K562 (cell line): ENCODE measurements at regions not wholly inside any gene's neighbourhood (a gene's known extent, or its start where the extent isn't known, plus 50 kb on each side); places are given as distances from the start of the nearest gene placed in this dataset.

Experiments used
- ATAC-seq: fragments of 200-7000 bp; cut with Tn5 transposase; 3 replicates; pipeline ENCODE4 v1.9.1; 2020; ENCODE audit warnings: moderate library complexity
- BruUV-seq: library from RNA; stranded (reverse); fragments of 400-500 nt; replicated peaks from 2 replicates; lab custom pipeline; 2021; lab: Mats Ljungman, UMichigan
- CTCF ChIA-PET: fragments of 300-600 bp; formaldehyde crosslinking; extraction: SDS; loops from one replicate; lab custom pipeline; 2021; ENCODE audit warnings: low intra/inter-chr PET ratio; lab: Yijun Ruan, JAX
- POLR2A ChIA-PET: fragments of 300-600, 350-650 bp; sonication (Branson Sonifier 250); formaldehyde crosslinking; extraction: SDS; loops from one replicate; lab custom pipeline; 2021; ENCODE audit warnings: antibody characterized with exemption, inconsistent platforms; lab: Yijun Ruan, JAX
- DNase-seq, 4 experiments: peaks; one replicate each; pipeline versions ENCODE4 v3.0.0 to v3.0.0-alpha.2; 2011 to 2018; ENCODE audit warnings: low spot score in 3 of 4, mixed read lengths in 3 of 4; ENCODE audit errors: extremely low read depth in 1 of 4
- FAIRE-seq: peaks from 2 replicates; lab custom pipeline; 2011; peaks lifted over from hg19 to GRCh38; lab: Jason Lieb, UNC
- H2AFZ ChIP-seq: 2 replicates; pipeline ENCODE4 v1.6.0; 2011; ENCODE audit warnings: low read depth, low read length, control low read depth, inconsistent platforms
- H3K27ac ChIP-seq: fragments of 200-600 bp; 3 replicates; pipeline ENCODE4 v1.8.0; 2011; ENCODE audit warnings: low read depth, mild to moderate bottlenecking, control low read depth, inconsistent platforms, low read length, moderate library complexity, mixed read lengths; ENCODE audit errors: extremely low read depth
- H3K27me3 ChIP-seq, 2 experiments: fragments of 300-600 bp in 1 of 2; 2 replicates in 1 of 2; 3 replicates in 1 of 2; pipeline versions ENCODE4 v1.6.0 to v1.8.0; 2011; ENCODE audit warnings: inconsistent platforms in 2 of 2, low read length in 2 of 2, mild to moderate bottlenecking in 1 of 2, mixed read lengths in 1 of 2, moderate library complexity in 1 of 2; ENCODE audit not compliant: control insufficient read depth in 2 of 2, insufficient read depth in 2 of 2
- H3K36me3 ChIP-seq: fragments of 300-600 bp; 3 replicates; pipeline ENCODE4 v1.8.0; 2011; ENCODE audit warnings: mild to moderate bottlenecking, low read length, inconsistent platforms; ENCODE audit not compliant: control insufficient read depth, insufficient read depth
- H3K4me1 ChIP-seq, 2 experiments: fragments of 200-600 bp in 1 of 2; replicated peaks in 1 of 2; 2 replicates in 1 of 2; 3 replicates in 1 of 2; pipeline versions ENCODE4 v1.5.1 to v1.8.0; 2011; ENCODE audit warnings: inconsistent platforms in 2 of 2, low read length in 2 of 2, mild to moderate bottlenecking in 1 of 2, mixed read lengths in 1 of 2, moderate library complexity in 1 of 2; ENCODE audit not compliant: control insufficient read depth in 2 of 2, insufficient read depth in 2 of 2
- H3K4me2 ChIP-seq: 2 replicates; pipeline ENCODE4 v1.6.1; 2011; ENCODE audit warnings: low read length, control low read depth, inconsistent platforms, mixed read lengths; ENCODE audit not compliant: insufficient read depth
- H3K4me3 ChIP-seq: fragments of 200-600 bp; sonication (generic), shearing (Covaris generic); 2 replicates; pipeline ENCODE4 v1.5.1; 2016; ENCODE audit warnings: control low read depth, inconsistent platforms
- H3K79me2 ChIP-seq: fragments of 200-600 bp; 3 replicates; pipeline ENCODE4 v1.8.0; 2011; ENCODE audit warnings: low read length, inconsistent platforms; ENCODE audit not compliant: control insufficient read depth, insufficient read depth
- H3K9ac ChIP-seq, 2 experiments: 2 replicates each; pipeline versions ENCODE4 v1.6.0 to v1.6.1; 2011; ENCODE audit warnings: low read depth in 2 of 2, low read length in 2 of 2, control low read depth in 1 of 2, inconsistent platforms in 1 of 2, mild to moderate bottlenecking in 1 of 2, mixed read lengths in 1 of 2; ENCODE audit not compliant: insufficient read depth in 1 of 2
- H3K9me1 ChIP-seq: one replicate; pipeline ENCODE4 v1.6.0; 2011; ENCODE audit warnings: inconsistent platforms, mild to moderate bottlenecking, low read length, moderate library complexity; ENCODE audit not compliant: control insufficient read depth, insufficient read depth
- H3K9me3 ChIP-seq: replicated peaks from 2 replicates; pipeline ENCODE4 v1.5.1; 2011; ENCODE audit warnings: low read depth, low read length, inconsistent platforms; ENCODE audit not compliant: control insufficient read depth, insufficient read depth
- H4K20me1 ChIP-seq: replicated peaks from 2 replicates; pipeline ENCODE4 v1.6.1; 2011; ENCODE audit warnings: low read length, inconsistent platforms, mixed read lengths; ENCODE audit not compliant: control insufficient read depth, insufficient read depth
- ARHGAP35 ChIP-seq: fragments of 450-650 bp; IDR thresholded peaks from 2 replicates; pipeline ENCODE4 v1.6.1; 2018; ENCODE audit not compliant: partially characterized antibody
- CHCHD3 ChIP-seq: fragments of 250-450 bp; sonication (Bioruptor Pico); IDR thresholded peaks from 2 replicates; pipeline ENCODE4 v2.1.2; 2022; ENCODE audit warnings: mild to moderate bottlenecking
- DIDO1 ChIP-seq: fragments of 450-650 bp; IDR thresholded peaks from 2 replicates; pipeline ENCODE4 v1.6.1; 2016; ENCODE audit warnings: low read depth, missing biosample characterization, missing genetic modification characterization
- FOXJ2 ChIP-seq: fragments of 200-800 bp; sonication (Bioruptor generic); IDR thresholded peaks from 2 replicates; pipeline ENCODE4 v1.6.1; 2016; ENCODE audit warnings: missing genetic modification characterization, missing compliant biosample characterization
- HMG20B ChIP-seq: fragments of 250-450 bp; sonication (Bioruptor Pico); IDR thresholded peaks from 2 replicates; pipeline ENCODE4 v1.5.0; 2021; ENCODE audit warnings: mild to moderate bottlenecking
- HMGN3 ChIP-seq: IDR thresholded peaks from 2 replicates; pipeline ENCODE4 v1.6.1; 2011; ENCODE audit warnings: borderline replicate concordance, low read depth, mild to moderate bottlenecking, mixed read lengths, low read length; ENCODE audit not compliant: insufficient read length; ENCODE audit errors: extremely low read depth
- ILF3 ChIP-seq: fragments of 450-650 bp; IDR thresholded peaks from 2 replicates; pipeline ENCODE4 v1.6.1; 2018; ENCODE audit warnings: antibody characterized with exemption, mild to moderate bottlenecking, moderate library complexity, borderline replicate concordance
- MTA2 ChIP-seq: fragments of 450-650 bp; IDR thresholded peaks from 2 replicates; pipeline ENCODE4 v1.6.1; 2016; ENCODE audit warnings: low read depth
- POLR3A ChIP-seq: IDR thresholded peaks from 2 replicates; pipeline ENCODE4 v1.6.1; 2011; ENCODE audit warnings: borderline replicate concordance, mild to moderate bottlenecking, moderate library complexity; ENCODE audit not compliant: insufficient read length, insufficient read depth; ENCODE audit errors: extremely low read depth
- SMAD1 ChIP-seq: fragments of 150-350 bp; IDR thresholded peaks from 2 replicates; pipeline ENCODE4 v1.6.1; 2014; ENCODE audit warnings: low read length, low read depth; ENCODE audit not compliant: partially characterized antibody
- SREBF2 ChIP-seq: sonication (generic); formaldehyde crosslinking; IDR thresholded peaks from 2 replicates; pipeline ENCODE4 v1.4.0; 2020; ENCODE audit warnings: mild to moderate bottlenecking, missing genetic modification reagents
- ZKSCAN3 ChIP-seq: fragments of 250-450 bp; sonication (Bioruptor Pico); IDR thresholded peaks from 2 replicates; pipeline ENCODE4 v1.4.0; 2020
- ZNF23 ChIP-seq: fragments of 250-450 bp; sonication (Bioruptor Pico); IDR thresholded peaks from 2 replicates; pipeline ENCODE4 v1.4.0; 2020; ENCODE audit warnings: mild to moderate bottlenecking
- ZNF76 ChIP-seq: fragments of 250-450 bp; sonication (Bioruptor Pico); IDR thresholded peaks from 2 replicates; pipeline ENCODE4 v1.4.0; 2020; ENCODE audit warnings: mild to moderate bottlenecking, moderate library complexity, borderline replicate concordance
- ZNF79 ChIP-seq: fragments of 250-450 bp; sonication (Bioruptor Pico); IDR thresholded peaks from 2 replicates; pipeline ENCODE4 v1.4.0; 2020; ENCODE audit warnings: low read depth, mild to moderate bottlenecking, moderate library complexity
- in situ Hi-C: fragments of 300-500 bp; cut with MboI; formaldehyde crosslinking; loops from 4 replicates; pipeline ENCODE4 v1.15.0; 2018; ENCODE audit warnings: inconsistent platforms, mixed read lengths
- intact Hi-C: fragments of 100-400 bp; cut with micrococcal nuclease; formaldehyde crosslinking; loops from 2 replicates; pipeline ENCODE4 v1.14.2; 2022
- TF ChIP-seq, protein P1 (sequence below): sonication (generic); formaldehyde crosslinking; IDR thresholded peaks from 2 replicates; pipeline ENCODE4 v1.8.0; 2022; ENCODE audit warnings: missing genetic modification reagents, mild to moderate bottlenecking, moderate library complexity, borderline replicate concordance
- TF ChIP-seq, protein P2 (sequence below): fragments of 250-450 bp; sonication (Bioruptor Pico); IDR thresholded peaks from 2 replicates; pipeline ENCODE4 v1.8.0; 2022; ENCODE audit warnings: moderate library complexity, mild to moderate bottlenecking, inconsistent platforms
- TF ChIP-seq, protein P3 (sequence below): IDR thresholded peaks from 2 replicates; pipeline ENCODE4 v1.6.1; 2016; ENCODE audit warnings: missing genetic modification characterization, missing compliant biosample characterization

DNA sequence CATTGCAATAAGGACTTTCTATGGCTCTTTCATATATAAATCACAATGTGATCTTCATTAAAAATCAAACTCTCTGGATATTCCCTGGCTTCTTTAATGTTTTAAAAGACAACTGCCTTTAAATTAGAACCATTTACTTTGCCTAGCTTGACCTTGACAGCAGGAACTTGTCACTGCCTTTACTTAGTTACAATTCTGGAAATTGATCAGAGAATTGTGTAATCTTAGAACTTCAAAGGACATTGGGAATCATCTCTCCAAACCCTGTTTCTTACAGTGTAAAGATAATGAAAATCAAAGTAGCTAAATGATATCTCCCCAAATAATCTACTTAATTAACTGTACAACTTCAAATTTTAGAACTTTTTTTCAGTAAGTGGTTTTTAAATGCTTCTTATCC, 517.6 kb upstream of the CCDC179 start:
- H3K4me3 ChIP-seq, result no peak overlapping the region
- in situ Hi-C loops (no loop called here), intact Hi-C loops (no loop called here)
- BruUV-seq, result no TSS peak
- no peak for FAIRE-seq
- H3K9ac ChIP-seq, result no peak overlapping the region
- H3K27ac ChIP-seq, result no peak overlapping the region
- no peaks in the 10 kb centered on the region for H3K4me1 ChIP-seq
- H3K9me3 ChIP-seq, result no peaks in the 10 kb centered on the region; the same call in 1 of the 2 replicates
- DNase-seq, result no peak
- TF ChIP-seq ILF3, result no peak
- TF ChIP-seq HMGN3, result no peak
- TF ChIP-seq SMAD1, result no peak
- no peak for TF ChIP-seq ZNF76 (CRISPR knock-in tag)
- TF ChIP-seq, protein P1, sequence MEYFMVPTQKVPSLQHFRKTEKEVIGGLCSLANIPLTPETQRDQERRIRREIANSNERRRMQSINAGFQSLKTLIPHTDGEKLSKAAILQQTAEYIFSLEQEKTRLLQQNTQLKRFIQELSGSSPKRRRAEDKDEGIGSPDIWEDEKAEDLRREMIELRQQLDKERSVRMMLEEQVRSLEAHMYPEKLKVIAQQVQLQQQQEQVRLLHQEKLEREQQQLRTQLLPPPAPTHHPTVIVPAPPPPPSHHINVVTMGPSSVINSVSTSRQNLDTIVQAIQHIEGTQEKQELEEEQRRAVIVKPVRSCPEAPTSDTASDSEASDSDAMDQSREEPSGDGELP (CRISPR knock-in tag), result no peak
- no peak for TF ChIP-seq SREBF2
- TF ChIP-seq HMG20B, result no peak
- TF ChIP-seq, protein P2, sequence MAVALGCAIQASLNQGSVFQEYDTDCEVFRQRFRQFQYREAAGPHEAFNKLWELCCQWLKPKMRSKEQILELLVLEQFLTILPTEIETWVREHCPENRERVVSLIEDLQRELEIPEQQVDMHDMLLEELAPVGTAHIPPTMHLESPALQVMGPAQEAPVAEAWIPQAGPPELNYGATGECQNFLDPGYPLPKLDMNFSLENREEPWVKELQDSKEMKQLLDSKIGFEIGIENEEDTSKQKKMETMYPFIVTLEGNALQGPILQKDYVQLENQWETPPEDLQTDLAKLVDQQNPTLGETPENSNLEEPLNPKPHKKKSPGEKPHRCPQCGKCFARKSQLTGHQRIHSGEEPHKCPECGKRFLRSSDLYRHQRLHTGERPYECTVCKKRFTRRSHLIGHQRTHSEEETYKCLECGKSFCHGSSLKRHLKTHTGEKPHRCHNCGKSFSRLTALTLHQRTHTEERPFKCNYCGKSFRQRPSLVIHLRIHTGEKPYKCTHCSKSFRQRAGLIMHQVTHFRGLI (CRISPR knock-in tag), result no peak
- TF ChIP-seq ARHGAP35, result no peak
- no peak for TF ChIP-seq CHCHD3 (CRISPR knock-in tag)
- no peak for TF ChIP-seq MTA2
- TF ChIP-seq ZNF23 (CRISPR knock-in tag), result no peak
- TF ChIP-seq DIDO1 (tag), result no peak
- TF ChIP-seq ZNF79 (CRISPR knock-in tag), result no peak
- no peak for TF ChIP-seq ZKSCAN3 (CRISPR knock-in tag)
- no peak for TF ChIP-seq FOXJ2 (tag)
- TF ChIP-seq POLR3A, result no peak
- TF ChIP-seq, protein P3, sequence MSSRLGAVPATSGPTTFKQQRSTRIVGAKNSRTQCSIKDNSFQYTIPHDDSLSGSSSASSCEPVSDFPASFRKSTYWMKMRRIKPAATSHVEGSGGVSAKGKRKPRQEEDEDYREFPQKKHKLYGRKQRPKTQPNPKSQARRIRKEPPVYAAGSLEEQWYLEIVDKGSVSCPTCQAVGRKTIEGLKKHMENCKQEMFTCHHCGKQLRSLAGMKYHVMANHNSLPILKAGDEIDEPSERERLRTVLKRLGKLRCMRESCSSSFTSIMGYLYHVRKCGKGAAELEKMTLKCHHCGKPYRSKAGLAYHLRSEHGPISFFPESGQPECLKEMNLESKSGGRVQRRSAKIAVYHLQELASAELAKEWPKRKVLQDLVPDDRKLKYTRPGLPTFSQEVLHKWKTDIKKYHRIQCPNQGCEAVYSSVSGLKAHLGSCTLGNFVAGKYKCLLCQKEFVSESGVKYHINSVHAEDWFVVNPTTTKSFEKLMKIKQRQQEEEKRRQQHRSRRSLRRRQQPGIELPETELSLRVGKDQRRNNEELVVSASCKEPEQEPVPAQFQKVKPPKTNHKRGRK, result no peak
- no peak overlapping the region for H3K4me2 ChIP-seq
- no peaks in the 10 kb centered on the region for H3K36me3 ChIP-seq
- CTCF ChIA-PET, result no interaction called here
- H2AFZ ChIP-seq, result no peak overlapping the region
- POLR2A ChIA-PET, result no interaction called here
- no peaks in the 10 kb centered on the region for H3K79me2 ChIP-seq
- no peaks in the 10 kb centered on the region for H3K9me1 ChIP-seq
- H3K27me3 ChIP-seq, result no peaks in the 10 kb centered on the region
- no peaks in the 10 kb centered on the region for H4K20me1 ChIP-seq
- no peak for ATAC-seq
